Lower leg skin (tissue), 4 donors: ENCODE measurements at regions not wholly inside any gene's neighbourhood (a gene's known extent, or its start where the extent isn't known, plus 50 kb on each side); places are given as distances from the start of the nearest gene placed in this dataset.

ENCODE experiments used
- DNase-seq, 2 donors: peaks; one replicate each; pipeline ENCODE4 v3.0.0-alpha.2; 2019; ENCODE audit warnings: low spot score in 2 of 2
- H3K4me3 ChIP-seq: fragments of 200-600 bp; sonication (generic); 2 replicates; pipeline ENCODE4 v1.5.1; 2017; ENCODE audit warnings: mild to moderate bottlenecking, low read depth; ENCODE audit not compliant: poor library complexity, severe bottlenecking
- CTCF ChIP-seq, 3 donors: fragments of 450-650 bp; IDR thresholded peaks; one replicate each; pipeline ENCODE4 v1.5.1; 2016; ENCODE audit warnings: antibody characterized with exemption in 3 of 3, mild to moderate bottlenecking in 3 of 3, moderate library complexity in 2 of 3
- POLR2A ChIP-seq, 2 donors: fragments of 450-650 bp; IDR thresholded peaks; one replicate each; pipeline ENCODE4 v1.6.1; 2016 to 2017; ENCODE audit warnings: antibody characterized with exemption in 2 of 2, mild to moderate bottlenecking in 1 of 2, moderate library complexity in 1 of 2
- WGBS, 2 donors: methylation state at CpG; one replicate each; pipeline ENCODE4 v1.1.5; 2018; 5-methylcytosine and 5-hydroxymethylcytosine counted together
- intact Hi-C: fragments of 100-400 bp; cut with DNase I; formaldehyde crosslinking; loops from one replicate; pipeline ENCODE4 v1.15.0; 2023; ENCODE audit warnings: low total_unique reads

GRCh38 chr5:13508559-13508958 is 435.9 kb downstream of the DNAH5 start:
- WGBS, 2 donors: 43 to 49% methylated on average over 2 of the region's 2 CpGs
- no peak for DNase-seq
- intact Hi-C loops: no loop called here
- TF ChIP-seq POLR2A (IDR thresholded peaks at IDR 0.05): no peak
- no peak for TF ChIP-seq CTCF (IDR thresholded peaks at IDR 0.05)
- no peak overlapping the region for H3K4me3 ChIP-seq

- no peak for DNase-seq
- WGBS, 2 donors: 87 to 88% methylated on average over 1 of the region's 1 CpG
- TF ChIP-seq CTCF (IDR thresholded peaks at IDR 0.05): no peak
- TF ChIP-seq POLR2A (IDR thresholded peaks at IDR 0.05): no peak
- H3K4me3 ChIP-seq: no peak overlapping the region
- intact Hi-C loops: no loop called here
These were observed 439.2 kb downstream of the DNAH5 start for GRCh38 chr5:13505326-13505725.

GRCh38 chr5:13503017-13503416 is 441.5 kb downstream of the DNAH5 start:
- no peak overlapping the region for H3K4me3 ChIP-seq
- no peak for DNase-seq
- whole genome bisulfite sequencing, 2 donors: 47% methylated on average over 2 of the region's 2 CpGs
- intact Hi-C loops: no loop called here
- TF ChIP-seq CTCF (IDR thresholded peaks at IDR 0.05) (no peak), POLR2A (IDR thresholded peaks at IDR 0.05) (no peak)

- DNase-seq: no peak
- TF ChIP-seq CTCF (IDR thresholded peaks at IDR 0.05): no peak
- TF ChIP-seq POLR2A (IDR thresholded peaks at IDR 0.05): no peak
- no peak overlapping the region for H3K4me3 ChIP-seq
- WGBS, 2 donors: 80 to 85% methylated on average over 3 of the region's 3 CpGs
- intact Hi-C loops: no loop called here
These were observed 443.3 kb downstream of the DNAH5 start for GRCh38 chr5:13501176-13501575.

GRCh38 chr5:13498279-13498678 is 446.2 kb downstream of the DNAH5 start:
- no peak overlapping the region for H3K4me3 ChIP-seq
- no peak for TF ChIP-seq CTCF (IDR thresholded peaks at IDR 0.05)
- no peak for TF ChIP-seq POLR2A (IDR thresholded peaks at IDR 0.05)
- DNase-seq: no peak
- intact Hi-C loops: no loop called here

GRCh38 chr5:13488254-13488931 is 456.1 kb downstream of the DNAH5 start:
- WGBS, 2 donors: 69 to 85% methylated on average over 8 of the region's 8 CpGs
- intact Hi-C loops: no loop called here
- H3K4me3 ChIP-seq: no peak overlapping the region
- no peak for DNase-seq
- TF ChIP-seq CTCF (IDR thresholded peaks at IDR 0.05) (no peak), POLR2A (IDR thresholded peaks at IDR 0.05) (no peak)
